ENCODE measurements at regions not wholly inside any gene's neighbourhood (a gene's known extent, or its start where the extent isn't known, plus 50 kb on each side); places are given as distances from the start of the nearest gene placed in this dataset.

- no peak for TF ChIP-seq EZH2 (IDR thresholded peaks at IDR 0.05; ENCODE audit: low read length, unreplicated experiment)
- no peak for TF ChIP-seq EZH2phosphoT487 (IDR thresholded peaks at IDR 0.05; ENCODE audit: borderline replicate concordance, low read length)
- TF ChIP-seq CTCF (conservative IDR thresholded peaks at IDR 0.05; ENCODE audit: low read depth, low read length) = no peak
Observed at GRCh38 chr18:60249388-60249787, 123.2 kb downstream of the MC4R start.
